NCI-H1105 (cell line): ENCODE measurements at regions not wholly inside any gene's neighbourhood (a gene's known extent, or its start where the extent isn't known, plus 50 kb on each side); places are given as distances from the start of the nearest gene placed in this dataset.

ENCODE experiments used
- DNase-seq: peaks from one replicate; lab custom pipeline; 2025; lab: John Stamatoyannopoulos, UW

GRCh38 chr3:64464955-64465354, 222.8 kb downstream of the ADAMTS9 start:
- no peak for DNase-seq

GRCh38 chr3:64463981-64464380, 223.8 kb downstream of the ADAMTS9 start:
- DNase-seq = no peak

GRCh38 chr3:64462203-64462602, 225.6 kb downstream of the ADAMTS9 start:
- DNase-seq = no peak

- no peak for DNase-seq
Measured at GRCh38 chr3:64460877-64461276, 226.9 kb downstream of the ADAMTS9 start.

- DNase-seq = no peak
Measured at GRCh38 chr3:64460141-64460730, 227.6 kb downstream of the ADAMTS9 start.

- DNase-seq = no peak
Measured at GRCh38 chr3:64459711-64460110, 228.1 kb downstream of the ADAMTS9 start.

GRCh38 chr3:64457811-64458210, 230.0 kb downstream of the ADAMTS9 start:
- no peak for DNase-seq

- no peak for DNase-seq
Measured at GRCh38 chr3:64456674-64457073, 231.1 kb downstream of the ADAMTS9 start.

- no peak for DNase-seq
Measured at GRCh38 chr3:64455351-64455750, 230.1 kb upstream of the PRICKLE2 start.

- no peak for DNase-seq
Measured at GRCh38 chr3:64454768-64455167, 229.5 kb upstream of the PRICKLE2 start.

- no peak for DNase-seq
Measured at GRCh38 chr3:64454179-64454578, 228.9 kb upstream of the PRICKLE2 start.

GRCh38 chr3:64451283-64452012, 226.2 kb upstream of the PRICKLE2 start:
- no peak for DNase-seq

GRCh38 chr3:64450396-64450956, 225.2 kb upstream of the PRICKLE2 start:
- DNase-seq = no peak

GRCh38 chr3:64449026-64449425, 223.8 kb upstream of the PRICKLE2 start:
- no peak for DNase-seq

GRCh38 chr3:64445944-64446300, 220.7 kb upstream of the PRICKLE2 start:
- no peak for DNase-seq

- peak; percentile 27 for DNase-seq
Measured at GRCh38 chr3:64445109-64445943, 220.1 kb upstream of the PRICKLE2 start.

- DNase-seq = no peak
Measured at GRCh38 chr3:64444490-64445108, 219.3 kb upstream of the PRICKLE2 start.

GRCh38 chr3:64443546-64444381, 218.5 kb upstream of the PRICKLE2 start:
- no peak for DNase-seq

GRCh38 chr3:64441861-64442260, 216.6 kb upstream of the PRICKLE2 start:
- DNase-seq = no peak

- DNase-seq = no peak
Measured at GRCh38 chr3:64440498-64440897, 215.2 kb upstream of the PRICKLE2 start.

GRCh38 chr3:64438812-64439211, 213.5 kb upstream of the PRICKLE2 start:
- no peak for DNase-seq
